ENCODE measurements at regions not wholly inside any gene's neighbourhood (a gene's known extent, or its start where the extent isn't known, plus 50 kb on each side); places are given as distances from the start of the nearest gene placed in this dataset.

DNA sequence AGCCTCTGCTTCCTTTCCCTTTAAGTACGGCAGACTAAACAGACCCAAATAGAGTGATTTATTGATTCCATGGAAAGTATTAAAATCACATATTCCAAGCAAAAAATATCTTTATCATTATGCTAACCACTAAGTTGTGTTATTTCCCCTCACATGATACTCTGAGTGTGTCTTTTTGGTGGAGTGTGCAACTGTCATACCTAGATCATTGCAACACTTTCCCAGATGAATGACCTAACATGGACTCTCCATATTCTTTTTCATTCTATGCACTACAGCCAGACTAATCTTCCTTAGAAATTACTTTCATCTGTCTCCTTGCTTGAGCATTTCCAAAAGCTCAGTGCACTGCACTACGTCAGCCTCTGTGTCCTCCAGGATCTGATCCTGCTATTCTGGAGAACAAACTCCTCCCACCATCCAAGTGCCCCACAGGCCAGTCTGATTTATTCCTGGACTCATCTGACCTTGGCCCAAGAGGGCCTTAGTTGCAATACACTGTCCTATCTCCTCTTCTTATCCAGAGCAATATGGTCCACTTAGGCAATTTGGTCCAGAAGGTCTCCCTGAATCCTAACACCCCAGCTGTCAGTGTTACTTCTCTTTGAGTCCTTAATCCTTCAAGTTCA, 263.3 kb upstream of the KLF6 start:
- no peak for DNase-seq

- no peak for DNase-seq
These were observed 261.8 kb upstream of the KLF6 start for GRCh38 chr10:4046712-4047354.

DNA sequence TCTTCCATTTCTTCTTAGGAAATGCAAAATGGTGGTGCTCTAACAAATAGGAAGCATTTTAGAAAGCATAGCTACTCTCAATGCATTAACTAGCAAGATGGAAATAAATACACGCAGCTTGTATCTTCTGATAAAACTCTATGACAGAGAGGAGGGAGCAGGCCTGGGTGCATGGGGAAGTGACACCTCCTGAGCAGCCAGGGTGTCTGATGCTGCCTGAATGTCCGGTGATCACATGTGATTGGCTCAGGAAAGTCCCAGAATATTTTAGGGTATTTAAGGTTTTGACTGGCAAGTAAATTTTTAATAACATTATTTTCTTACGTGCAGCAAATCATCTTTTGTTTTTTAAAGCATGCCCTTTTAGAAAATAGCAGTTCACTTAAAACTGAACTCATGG, 261.0 kb upstream of the KLF6 start:
- DNase-seq = no peak

DNA sequence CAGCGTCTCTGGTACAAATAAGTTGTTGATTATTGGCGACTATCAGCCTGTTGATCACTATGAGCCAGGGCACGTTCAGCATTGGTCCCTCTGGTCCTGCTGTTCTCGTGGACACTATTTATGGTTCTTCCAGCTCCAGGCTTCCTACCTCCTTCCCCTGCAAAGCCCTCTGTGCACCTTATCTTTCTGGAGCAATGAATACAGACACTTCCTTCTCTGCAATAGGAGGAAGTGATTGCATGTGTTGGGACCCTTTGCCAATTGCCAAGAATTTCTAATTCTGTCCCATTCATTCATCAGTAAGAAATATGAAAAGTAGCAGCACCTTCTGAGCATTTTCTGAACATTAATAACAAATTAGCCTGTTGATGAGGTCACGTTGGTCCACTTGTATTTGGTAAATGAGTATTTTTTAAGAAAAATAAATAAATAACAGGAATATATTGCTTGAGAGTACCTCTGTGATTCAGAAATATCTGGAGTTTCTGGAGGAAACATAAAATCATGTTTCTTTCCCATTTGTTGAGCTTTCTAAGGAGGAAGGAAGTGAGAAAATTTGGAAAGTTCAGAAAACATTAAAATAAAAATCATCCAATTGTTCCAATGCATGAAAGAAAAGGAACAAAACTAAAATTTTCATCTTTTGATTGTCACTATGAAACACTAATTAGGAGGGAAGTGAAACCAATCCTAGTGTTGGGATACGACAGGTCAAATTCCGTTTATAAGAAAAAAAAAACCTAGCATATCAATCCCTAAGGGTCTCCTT, 259.1 kb upstream of the KLF6 start:
- no peak for DNase-seq

GRCh38 chr10:4041635-4042034, 256.6 kb upstream of the KLF6 start:
- no peak for DNase-seq

DNA sequence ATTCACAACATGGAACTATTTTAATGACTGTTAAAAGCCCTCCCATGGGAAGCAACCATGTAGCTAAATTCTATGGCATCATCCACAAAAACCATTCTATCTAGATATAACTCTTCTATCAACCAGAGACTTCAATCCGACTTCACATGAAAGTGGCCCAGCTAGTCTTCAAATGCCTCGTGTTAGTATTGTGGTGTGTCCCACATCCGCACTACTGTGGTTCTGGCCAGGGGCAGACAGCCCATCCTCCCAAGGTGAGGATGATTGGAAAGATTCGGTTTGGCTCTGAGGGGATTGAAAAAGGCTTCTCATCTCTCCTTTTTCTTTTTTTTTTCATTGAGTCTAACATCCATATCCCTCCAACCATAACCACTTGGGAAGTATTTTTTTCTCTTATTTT, 253.0 kb upstream of the KLF6 start:
- DNase-seq = no peak

- no peak for DNase-seq
These were observed 250.6 kb upstream of the KLF6 start for GRCh38 chr10:4035599-4035945.

DNA sequence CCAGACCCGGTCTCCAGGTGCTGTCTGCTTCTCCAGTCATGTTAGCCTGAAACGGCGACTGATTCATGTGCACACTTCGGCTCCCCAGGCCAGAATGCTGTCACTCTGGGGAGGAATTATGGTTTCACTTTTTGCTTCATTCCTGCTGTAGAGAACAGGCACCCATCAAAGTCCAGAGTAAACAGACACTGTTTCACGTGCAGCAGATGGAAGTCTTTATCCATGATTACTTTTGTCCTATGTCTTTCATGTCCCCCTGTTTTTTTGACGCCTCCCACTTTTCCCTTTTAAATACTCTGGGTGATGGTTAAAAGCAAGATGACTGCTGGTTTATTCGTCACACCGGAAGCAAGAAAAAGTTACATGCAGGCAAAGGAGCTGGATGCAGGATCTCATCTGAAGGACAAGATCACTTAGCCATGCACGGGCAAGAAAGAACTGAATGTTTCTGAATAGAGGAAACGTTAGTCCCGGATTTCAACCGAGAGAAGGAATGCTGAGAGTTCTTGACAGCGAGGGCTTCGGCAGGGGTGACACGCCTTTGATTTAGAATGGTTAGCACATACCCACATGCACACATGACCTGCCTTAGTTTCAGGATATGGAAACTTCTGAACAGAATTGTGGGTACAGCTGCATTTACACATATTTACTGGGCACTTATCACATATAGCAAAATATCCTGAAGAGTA, 250.0 kb upstream of the KLF6 start:
- peak; percentile 26 for DNase-seq

DNA sequence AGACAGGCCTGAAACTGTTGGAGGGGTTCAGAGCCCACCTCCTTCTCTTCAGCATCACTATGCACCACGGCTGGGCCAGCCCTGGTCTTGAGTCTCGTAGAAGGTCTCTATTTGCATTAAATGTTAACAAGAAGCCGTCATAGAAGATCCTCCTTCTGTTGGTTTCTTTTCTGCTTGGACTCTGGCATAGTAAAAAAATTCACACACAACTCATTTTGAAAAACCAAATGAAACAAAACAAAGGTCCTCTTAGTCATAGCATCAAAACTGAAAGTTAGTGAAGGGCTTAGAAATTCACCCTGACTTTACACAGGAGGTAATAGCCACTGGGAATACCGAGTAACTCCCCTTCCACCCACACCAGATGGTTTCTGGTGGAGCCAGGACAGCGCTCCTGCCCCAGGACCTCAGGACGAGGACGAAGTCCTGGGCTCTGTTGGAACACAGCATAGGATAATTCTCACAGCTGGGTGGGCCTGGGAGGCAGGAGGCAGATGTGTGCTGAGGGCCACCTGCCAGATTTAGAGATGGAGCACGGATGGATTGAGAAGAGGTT, 248.4 kb upstream of the KLF6 start:
- DNase-seq = no peak

- DNase-seq = no peak
These were observed 244.9 kb upstream of the KLF6 start for GRCh38 chr10:4029866-4030265.

DNA sequence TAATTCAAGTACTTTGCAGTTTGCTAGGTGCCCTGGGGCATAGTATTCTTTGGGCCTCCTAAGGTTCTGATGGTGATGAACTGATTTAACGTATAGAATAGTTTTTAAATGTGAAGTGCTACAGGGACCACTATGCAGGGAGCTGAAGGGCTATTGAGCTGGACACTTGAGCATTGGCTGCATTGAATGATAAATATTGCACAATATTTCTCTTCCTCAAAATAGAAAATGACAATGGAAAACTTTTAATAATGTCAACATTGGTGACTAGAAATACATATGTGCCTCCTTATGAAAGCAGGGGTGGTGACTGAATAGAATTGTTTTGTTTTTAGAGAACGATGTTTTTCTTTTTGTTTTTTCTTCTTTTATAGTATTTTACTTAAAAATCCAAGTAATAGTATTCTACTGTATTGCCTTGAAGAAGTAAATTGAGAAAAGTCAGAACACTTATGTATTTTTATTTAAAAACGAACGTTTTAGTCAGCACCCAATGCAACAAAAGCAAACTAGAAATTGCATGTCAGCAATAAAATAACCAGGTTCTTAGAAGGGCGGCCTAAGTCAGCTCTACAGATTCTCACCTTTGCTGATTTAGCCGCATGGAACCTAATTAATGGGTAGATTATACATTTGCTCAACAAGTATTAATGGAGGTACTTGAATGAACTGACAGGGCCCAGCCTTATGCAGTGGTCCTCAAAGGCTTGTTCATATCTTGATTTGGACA, 244.0 kb upstream of the KLF6 start:
- no peak for DNase-seq

GRCh38 chr10:4028027-4028471, 243.0 kb upstream of the KLF6 start:
- DNase-seq = no peak

DNA sequence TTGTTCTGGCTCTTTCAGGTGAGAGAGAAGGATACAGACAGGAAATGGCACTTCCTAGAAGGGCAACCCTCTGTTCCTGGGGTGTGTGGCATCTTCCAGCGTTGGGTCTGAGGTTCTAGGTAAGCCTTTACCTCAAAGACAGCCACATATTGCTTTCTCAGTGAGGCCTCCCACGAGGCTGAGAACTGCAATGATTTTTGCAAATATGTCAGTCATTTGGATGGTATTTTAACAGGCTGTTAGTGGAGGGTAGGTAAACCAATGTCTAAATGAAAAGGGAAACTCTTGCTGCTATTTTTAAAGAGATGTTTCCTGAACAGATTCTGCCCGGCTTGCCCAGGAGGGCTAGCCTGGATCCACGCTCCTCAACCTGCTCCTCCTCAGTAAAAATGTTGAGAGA, 240.3 kb upstream of the KLF6 start:
- no peak for DNase-seq

DNA sequence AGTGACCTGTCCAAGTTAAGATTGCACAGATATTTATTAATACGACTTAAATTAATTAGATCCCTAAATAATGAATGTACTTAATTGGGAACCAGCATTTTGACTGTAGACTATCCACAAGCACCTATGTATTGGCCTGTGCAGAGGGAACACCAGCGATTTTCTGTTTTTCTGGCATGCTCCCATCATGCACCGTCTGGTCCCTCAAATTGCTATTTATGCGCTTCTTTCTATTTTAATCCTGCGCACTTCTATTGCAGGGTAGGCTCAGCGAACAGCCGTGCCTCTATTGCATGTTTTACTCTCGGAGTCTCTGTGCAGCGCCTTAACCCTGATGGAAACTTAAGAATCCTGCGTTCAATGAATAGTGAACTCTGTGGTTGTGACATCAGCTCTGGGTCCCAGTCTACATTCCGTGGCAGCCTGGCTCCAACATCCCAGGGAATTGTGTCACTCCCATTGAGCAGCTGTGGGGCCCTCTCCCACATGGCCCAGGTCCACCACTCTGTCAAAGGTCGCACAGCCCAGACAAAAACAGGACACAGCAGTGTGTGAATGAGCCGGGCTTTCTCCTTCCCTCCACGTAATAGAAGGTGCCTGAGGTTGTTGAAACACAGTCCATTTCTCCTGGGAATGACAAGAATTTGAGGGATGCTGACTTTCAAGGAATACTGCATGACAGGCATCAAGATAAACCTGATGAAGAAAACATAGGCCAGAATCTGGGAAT, 239.7 kb upstream of the KLF6 start:
- DNase-seq = no peak

GRCh38 chr10:4024027-4024426, 239.0 kb upstream of the KLF6 start:
- no peak for DNase-seq

DNA sequence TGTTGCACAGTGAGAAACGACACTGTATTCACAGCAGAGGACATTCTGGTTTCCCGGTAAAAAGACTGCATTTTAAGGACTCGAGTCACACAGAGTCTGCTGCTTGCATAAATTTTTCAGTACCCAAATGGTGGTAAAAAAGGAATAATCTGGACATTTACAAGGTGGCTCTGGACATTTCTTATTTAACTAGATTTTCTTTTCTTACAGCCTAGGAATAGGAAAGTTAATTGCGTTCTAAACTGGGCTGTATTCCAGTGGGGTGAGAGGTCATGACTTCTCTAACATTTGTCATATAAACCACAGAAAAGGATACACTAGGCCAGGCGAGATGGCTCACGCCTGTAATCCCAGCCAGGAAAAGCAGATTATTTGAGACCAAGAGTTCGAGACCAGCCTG, 237.5 kb upstream of the KLF6 start:
- DNase-seq = no peak

- no peak for DNase-seq
These were observed 235.6 kb upstream of the KLF6 start for GRCh38 chr10:4020631-4021030.

- no peak for DNase-seq
These were observed 233.1 kb upstream of the KLF6 start for GRCh38 chr10:4018054-4018511.

DNA sequence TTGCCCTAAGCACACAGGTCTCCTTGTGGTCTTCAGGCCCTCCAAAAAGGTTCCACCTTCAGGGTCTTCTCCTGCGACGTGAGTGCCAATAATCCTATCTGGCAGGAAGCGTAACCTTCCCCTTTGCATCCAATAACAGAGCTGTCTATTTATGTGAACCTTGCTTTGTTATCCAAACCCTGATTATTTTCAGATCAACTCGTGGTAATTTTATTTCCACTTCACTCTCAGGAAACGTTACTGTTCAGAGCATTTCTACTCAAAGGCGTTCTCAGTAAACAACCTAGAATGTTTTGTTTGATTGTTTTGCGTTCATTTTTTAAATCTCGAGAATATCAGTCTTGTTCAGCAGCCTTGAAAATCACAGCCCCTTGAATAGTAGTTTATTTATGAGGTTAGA, 232.3 kb upstream of the KLF6 start:
- no peak for DNase-seq

DNA sequence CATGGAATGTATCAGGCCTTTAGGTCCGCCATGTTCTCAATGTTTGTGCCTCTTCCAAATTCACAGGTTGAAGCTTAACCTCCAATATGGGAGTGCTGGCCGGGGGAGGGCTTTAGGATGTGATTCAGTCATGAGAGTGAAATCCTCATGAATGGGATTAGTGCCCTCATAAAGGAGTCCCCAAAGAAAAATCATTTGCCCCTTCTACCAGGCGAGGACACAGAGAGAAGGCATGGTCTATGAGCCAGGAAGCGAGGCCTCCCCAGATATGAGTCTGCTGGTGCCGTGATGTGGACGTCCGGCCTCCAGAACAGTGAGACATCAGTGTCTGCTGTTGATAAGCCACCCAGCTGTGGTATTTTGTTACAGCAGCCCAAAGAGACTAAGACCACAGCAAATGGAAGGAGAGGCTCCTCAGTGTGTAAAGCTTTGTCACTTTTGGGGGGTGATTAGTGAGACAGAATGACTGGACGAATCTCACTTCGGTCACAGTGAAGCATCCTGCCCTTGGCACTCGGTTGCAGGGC, 231.3 kb upstream of the KLF6 start:
- DNase-seq = no peak

- no peak for DNase-seq
These were observed 228.7 kb upstream of the KLF6 start for GRCh38 chr10:4013651-4014121.

Measured in right kidney (tissue), 1 donor.